HG02678 (cell line): ENCODE measurements at regions not wholly inside any gene's neighbourhood (a gene's known extent, or its start where the extent isn't known, plus 50 kb on each side); places are given as distances from the start of the nearest gene placed in this dataset.
"Not testable (repeated sequence)": the region's sequence is repeated elsewhere in the genome, so short reads cannot be mapped to it uniquely, and the experiment has no call there.

Source experiments
- ATAC-seq: cut with Tn5 transposase; IDR thresholded peaks from one replicate; pipeline ENCODE4 v1.9.1; 2021; ENCODE audit warnings: mild to moderate bottlenecking, moderate library complexity; ENCODE audit not compliant: unreplicated experiment

DNA sequence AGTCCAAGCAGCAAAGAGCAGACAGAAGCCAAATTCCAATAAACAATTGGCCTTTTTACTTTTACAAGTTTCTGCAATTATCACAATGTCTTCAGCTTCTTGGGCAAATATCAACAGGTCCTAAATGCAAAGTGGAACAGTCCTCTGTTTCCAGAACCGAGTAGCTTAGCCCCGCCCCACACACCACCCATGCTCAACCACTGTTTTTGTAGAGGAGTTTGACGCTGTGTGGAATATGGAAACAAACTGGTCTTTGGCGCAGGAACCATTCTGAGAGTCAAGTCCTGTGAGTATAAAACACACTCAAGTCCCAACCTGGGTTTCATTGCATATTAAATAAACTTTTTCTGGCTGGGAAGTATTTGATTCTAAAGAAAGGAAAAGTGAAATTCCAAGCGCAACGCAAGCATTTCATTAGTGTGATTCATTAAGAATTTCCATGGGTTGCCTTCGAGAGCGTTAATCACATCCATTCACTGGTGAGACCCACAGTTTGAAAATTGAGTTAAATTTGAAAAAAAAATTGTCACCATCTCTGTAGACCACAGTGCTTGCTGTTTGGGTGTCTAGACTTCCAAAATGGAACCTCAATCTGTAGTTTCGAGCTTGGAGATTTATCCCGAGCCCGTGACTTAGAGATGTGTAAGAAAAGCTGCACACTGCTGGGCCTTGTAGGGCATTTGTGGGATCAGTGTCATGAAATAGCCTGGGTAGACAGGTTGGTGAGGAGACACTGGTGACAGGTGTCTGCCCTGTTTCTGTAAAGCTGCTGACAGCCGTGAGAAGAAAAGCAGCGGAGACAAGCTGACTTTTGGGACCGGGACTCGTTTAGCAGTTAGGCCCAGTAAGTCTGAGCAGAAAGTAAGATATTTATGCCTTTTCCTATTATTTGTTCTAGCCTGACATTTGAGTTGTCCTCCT is 96.1 kb downstream of the DAD1 start:
- no peak for ATAC-seq

DNA sequence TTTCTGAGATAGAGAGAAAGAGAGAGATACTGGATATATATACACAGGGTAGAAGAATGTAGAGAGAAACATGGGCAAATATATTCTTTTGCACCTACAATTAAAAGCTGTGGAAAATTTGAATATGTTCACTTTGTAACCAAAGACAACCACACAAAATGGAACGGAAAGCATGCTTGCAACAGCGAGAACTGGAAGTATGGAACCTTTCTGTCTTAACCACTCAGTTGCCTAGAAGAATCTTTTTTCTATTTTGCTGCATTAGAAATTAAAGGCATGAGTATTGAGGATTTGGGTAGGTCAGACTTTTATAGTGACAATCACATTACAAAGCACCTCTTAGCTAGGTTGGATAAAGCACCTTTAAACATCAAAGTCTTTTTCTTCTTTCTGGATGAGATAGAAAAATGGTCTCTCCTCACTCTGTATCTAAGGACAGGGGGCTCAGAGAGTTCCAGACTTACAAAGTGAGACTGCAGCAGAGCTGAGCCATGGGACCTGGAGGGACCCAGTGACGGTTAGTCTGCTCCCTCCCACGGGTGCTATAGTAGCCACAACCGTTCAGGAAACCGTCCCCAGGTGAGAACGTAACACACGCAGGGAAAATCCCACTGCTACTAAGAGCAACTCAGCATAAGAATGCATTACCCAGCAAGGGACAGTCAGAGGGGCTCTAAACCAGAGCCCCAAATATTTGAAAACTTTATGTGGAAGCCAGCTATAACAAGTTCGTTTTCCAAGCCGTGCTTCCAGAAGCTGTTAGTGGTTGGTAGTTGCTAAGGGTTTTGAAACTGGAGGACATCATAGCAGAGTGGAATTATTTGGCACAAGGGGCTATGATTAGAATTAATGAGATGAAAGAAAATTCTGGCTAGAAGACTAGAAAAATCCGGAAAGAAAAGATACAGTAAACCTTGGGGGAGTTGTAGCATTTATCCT is 97.1 kb downstream of the DAD1 start:
- no peak for ATAC-seq

DNA sequence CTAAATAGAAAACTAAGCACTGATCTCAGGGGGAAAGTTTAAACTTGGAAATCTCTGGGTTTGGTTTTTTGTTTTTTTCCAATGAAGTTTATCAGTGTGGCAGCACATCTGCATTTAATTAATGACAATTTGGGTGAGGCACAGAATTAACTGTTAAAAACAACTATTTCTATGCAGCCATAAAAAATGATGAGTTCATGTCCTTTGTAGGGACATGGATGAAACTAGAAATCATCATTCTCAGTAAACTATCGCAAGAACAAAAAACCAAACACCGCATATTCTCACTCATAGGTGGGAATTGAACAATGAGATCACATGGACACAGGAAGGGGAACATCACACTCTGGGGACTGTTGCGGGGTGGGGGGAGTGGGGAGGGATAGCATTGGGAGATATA is 98.0 kb downstream of the DAD1 start:
- not testable (repeated sequence) for ATAC-seq

DNA sequence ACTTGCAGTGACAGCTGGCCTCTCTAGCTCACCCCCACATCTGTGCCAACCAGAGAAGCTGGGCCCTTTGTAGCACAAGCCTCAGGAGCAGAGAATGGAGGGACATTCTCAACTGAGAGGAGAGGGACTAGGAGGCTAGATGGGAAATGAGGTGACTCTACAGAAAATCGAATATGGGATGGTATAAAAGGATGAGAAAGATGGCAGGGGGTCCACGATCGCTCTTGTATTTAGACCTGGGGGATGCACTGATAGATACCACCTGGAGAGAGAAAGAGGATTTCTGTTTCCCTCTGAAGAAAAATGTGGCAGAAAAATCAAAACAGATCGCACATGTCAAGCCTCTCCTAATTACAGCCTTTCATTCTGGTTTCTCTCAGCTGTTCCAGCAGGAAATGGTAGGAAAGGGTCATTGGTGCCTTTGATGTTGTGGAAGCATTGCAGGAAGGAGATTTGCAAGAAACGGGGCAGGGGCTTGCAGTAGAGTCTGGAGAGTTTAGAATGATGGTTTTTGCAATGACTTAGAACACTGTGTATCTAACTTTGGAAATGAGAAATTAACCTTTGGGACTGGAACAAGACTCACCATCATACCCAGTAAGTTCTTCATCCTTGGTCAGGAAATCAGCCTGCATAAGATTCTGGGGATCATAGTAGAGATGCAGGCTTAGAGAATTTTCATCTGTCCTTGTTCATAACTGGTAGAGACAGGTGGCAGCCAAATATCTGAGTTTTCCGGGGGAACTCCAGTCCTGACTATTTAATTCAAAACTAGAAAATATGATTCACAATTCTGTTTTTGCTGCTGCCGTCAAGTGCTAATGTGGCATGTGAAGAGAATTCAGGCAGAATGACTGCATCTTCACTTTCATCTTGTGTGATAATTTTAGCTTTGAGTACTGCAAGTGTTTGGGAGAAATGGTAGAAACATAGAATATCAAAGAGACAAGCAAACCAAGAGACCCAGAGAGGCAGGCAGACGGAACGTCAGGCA is 98.8 kb downstream of the DAD1 start:
- ATAC-seq = no peak

DNA sequence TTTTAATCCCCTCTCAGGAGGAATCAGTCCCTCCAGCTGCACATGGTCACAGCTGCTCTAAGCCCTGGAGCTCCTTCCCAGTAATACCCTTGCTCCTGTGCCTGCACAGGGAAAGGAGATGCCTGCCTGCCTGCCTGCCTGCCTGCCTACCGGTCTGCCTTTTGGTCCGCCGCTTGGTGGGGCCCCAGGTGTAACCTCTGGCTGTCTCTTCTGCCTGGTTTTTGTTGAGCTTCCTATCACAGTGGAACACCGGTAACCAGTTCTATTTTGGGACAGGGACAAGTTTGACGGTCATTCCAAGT is 99.8 kb downstream of the DAD1 start:
- no peak for ATAC-seq

DNA sequence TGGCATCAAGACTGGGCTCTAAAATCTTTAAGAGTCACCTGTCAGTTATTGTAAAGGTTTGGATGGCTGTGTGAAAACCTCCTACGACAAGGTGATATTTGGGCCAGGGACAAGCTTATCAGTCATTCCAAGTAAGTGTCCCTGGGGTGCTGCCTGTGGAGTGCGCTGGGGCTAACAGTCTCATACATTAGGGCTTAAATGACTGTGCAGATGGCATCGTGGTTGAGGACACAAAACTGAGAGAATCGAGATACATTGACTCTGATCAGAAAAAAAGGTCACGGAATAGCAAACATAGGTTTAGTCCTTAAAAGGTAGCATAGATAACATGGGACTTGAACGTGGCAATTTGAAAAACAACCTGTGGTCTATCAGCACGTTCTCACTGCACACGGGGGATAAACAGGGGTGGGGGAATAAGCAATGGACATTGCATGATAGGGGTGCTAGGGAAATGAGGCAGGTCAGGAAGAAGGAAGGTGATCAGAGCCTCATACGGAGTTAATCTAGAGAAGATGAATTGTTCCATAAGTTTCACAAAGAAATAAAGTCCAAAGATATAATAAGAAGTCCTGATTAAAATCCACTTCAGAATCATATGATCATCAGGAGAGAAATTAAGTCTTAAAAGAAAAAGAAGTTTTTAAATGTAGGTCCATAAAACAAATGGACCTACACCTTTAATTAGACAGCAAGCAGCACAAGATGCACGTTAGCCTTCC is 100.3 kb downstream of the DAD1 start:
- peak; percentile 26 for ATAC-seq

DNA sequence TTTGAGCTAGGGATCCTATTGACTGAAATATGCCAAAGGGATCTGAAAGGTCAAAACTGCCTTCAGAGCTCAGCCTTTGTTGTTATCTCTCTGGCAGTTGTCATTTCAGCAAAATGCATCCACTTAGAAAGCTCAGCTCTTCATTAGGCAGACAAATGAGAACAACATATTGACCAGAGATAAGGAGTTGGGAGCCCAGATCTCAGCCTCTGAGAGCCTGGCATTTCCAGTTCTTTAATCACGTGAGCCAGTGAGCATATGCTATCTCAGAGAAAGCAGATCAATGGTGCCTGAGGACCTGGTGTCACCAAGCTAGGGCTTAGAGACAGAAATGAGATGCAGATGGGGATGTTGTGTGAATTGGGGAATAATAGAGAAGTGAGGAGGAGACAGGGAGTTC is 101.1 kb downstream of the DAD1 start:
- ATAC-seq = no peak

DNA sequence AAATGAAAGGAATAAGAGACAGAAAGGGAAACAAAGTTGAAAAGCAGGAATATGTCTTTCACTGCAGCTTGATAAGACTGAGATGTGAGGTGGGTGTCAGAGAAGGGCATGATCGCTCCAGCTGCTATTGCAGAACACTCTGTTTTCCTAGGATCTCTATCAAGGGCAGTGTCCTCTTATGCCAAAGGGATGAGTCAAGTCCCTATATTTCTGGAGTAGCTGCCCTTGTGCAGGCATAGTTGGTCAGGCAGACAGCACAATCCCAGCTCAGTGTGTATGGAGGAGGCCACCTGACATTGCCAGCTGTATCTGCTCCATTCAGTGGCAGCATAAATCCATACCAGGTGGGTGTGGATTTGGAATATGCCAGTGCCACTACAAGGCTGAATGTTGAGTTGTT is 101.6 kb downstream of the DAD1 start:
- ATAC-seq = no peak

DNA sequence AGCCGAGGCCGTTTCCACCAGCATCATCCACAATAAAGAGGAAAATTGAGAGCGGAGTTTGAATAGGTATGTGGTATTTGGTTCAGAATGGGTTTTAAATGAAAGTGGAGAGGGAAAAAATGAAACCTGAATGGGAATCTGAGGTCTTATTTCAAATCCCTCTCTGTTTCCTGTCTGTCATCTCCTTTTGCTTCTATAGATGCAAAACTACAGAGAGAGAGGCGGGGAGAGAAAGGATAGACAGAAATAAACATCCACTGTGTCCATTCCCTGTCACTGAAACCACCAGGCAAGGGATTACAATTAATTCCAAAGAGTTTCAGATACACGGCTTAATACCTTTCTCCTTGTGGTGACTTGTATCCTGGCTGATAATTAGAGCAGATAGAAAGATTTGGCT is 102.3 kb downstream of the DAD1 start:
- ATAC-seq = no peak

DNA sequence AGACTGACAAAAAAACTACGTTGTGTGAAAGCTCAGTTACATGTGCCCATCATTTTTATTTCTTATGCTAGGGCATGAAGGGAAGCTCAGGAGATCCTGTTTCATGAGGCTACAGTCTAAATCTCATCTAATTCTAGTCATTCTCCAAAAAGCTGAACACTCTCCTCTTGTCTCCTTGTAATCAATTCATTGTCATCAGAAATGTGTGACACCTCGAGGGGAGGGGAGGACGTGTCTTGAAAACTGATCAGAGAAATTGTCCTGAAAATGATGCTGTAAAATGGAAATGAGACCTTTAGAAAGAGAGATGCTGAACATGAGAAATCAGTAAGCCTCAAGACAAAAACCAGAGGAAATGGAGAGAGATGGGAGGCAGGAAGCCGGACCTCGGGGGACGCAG is 103.4 kb downstream of the DAD1 start:
- ATAC-seq = no peak

DNA sequence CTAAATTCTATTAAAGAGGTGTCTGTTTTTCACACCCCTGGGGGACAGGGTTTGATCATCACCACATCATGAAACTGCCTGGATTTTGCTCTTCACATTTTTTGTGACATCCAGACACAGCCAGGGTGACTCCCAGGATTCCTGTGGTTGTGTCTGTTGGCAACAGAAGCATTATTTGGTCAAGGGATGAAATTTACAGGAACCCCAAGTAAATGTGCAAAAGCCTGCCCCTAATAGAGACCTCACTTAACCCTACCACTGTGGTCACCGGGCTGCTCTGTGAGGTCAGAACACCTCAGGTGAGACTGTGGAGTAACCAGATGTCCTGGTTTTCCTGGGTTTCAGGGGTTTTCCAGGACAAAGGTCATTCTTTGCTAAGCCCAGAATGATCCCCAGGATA is 103.8 kb downstream of the DAD1 start:
- ATAC-seq = no peak

DNA sequence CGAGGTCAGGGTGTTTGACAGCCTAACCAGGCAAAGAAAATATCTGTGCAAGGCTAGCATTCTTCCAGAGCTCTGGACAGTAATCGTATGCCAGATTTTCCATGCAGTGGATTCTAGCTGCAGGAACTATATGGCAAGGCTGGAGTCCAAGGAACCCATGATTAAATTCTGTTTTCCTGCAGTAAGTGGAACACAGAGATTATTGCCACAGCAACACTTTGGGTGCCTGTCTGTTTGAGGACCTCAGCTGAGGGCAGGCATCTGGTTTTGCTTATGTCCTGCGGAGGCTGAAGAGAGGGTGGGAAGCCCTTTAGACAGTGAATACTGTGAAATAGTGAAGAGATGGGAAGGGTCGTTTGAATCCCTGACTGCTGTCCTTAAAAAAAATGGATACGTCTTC is 104.4 kb downstream of the DAD1 start:
- no peak for ATAC-seq

DNA sequence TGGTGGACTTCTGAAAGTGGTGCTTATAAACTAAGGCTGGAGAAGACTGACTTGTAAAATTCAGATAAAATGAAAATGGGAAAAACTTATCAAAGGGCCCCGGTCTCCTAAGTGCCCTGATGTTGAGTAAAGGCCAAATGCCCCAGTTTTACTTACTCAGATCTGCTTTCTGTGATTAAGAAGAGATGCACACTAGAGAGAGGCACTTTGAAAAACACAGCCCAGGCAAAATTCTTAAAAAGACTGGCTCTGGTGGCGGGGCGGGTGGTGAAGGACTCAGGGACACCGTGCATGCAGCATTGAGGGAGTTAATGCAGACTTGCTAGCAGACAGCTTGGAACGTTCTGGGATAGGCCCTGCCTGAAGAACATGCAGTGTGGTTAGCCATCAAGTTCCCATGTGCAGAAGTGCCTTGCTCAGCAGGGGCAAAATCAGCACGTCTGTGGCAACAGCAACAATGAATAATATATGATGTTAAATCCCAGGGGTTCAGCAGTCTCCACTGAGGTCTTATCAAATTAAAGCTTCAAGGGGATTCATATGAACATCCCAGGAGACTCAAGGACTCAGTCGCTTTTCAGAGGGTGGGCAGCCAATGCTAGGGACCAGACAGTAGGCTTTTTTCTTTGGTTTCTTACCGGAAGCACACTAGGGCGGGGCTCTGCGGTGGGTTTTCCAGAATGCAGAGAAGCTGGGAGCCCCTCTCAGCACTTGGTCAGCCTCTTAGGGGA is 105.0 kb downstream of the DAD1 start:
- ATAC-seq = no peak

DNA sequence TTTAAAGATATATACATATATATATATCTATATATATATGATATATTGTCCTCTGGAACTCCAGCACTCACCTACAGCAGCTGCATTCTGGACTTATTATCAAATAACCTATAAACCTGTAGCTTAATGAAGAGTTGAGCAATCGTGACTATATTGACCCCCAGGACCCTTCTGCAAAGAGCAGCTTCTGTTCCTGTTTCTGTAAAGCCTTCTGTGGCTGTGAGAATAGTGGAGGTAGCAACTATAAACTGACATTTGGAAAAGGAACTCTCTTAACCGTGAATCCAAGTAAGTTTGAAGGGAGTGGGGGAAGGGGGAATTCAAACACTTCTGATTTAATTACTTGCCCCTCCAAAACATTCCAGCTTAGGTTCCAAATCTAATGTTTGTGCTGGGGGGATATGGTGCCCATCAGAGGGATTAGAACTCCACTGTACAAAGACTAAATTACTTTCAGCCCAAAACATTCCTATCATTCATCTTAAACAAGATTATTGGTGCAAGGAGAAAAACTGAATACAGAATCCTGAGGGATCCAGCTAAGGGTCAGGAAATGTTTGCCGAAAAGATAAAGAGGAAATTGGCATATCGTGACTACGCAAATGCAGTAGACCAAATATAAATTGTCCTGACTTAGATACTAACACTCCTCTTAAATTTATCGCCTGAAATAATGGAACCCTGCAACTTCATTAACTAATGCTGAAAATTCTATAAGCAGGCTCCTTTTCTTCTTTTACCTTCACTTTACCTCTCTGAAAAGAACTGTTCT is 106.1 kb downstream of the DAD1 start:
- no peak for ATAC-seq

DNA sequence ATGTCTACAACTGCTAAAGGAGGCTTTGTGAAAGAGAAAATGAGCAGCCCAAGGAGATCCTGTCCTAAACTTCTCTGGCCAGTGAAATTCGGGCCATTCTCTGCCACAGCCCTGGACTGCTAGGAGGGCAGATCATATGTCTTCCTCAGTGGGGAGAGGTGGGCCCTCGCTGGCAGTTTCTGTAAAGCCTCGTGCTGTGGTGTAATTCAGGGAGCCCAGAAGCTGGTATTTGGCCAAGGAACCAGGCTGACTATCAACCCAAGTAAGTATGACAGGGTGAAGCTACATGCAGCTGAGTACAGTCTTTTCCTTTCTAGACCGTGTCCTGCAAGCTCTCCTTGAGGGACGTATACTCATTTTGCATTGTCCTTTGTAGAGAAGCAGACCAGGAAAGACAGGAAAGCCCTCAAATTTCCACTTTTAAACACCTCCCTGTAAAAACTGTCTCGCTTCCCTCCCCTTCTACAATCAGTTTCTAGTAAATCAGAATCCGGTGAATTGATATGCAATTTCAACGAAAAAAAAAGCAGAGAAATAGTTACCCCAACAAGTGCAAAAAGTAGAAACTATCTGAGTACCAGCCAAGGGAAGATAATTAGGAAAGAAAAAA is 106.8 kb downstream of the DAD1 start:
- no peak for ATAC-seq

DNA sequence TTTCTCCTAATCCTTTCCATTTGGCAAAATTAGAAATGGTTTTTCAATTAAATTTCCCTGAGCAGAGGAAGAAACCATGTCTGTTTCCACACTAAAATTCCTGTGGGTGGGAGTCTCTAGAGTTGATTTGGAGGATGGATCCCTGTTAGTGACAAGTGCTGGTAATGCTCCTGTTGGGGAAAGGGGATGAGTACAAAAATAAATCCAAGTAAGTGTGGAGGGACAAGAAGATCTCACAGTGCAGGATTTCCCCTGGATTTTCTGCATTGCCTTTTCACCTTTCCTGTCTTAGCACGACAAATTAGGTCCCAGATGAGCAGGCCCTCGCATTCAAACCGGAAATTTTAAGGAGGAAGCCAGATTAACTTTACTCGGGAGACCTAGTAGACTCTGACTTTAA is 107.5 kb downstream of the DAD1 start:
- no peak for ATAC-seq

DNA sequence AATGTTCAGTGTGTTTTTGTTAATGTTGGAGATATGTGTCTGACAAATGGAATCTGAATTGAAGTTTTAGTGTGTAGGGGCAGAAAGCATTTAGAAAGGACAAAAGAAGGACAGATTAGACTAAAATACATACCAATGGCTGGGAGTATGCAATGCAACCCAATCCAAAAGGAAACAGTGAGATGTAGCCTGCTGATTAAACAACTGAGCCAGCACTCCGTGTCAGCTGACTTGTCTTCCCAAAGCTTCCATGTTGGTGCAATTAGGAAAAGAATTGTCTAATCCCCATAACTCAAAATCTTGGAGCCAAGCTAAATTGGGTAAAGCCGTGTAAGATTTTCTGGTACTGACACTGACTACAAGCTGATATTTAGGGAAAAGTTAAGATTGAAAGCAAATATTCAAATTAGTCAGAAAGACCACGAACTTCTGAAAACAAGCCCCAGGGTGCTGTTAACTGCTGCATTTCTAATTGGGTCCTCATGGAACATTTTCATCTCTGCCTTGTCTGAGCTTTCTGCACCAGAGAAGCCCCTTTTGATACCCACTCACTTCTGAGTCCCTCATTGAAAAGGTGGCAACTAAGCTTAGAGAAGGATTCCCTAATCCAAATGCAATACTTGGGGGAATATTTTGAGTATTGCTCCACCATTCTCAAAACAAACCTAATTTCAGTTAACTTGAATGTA is 109.1 kb downstream of the DAD1 start:
- no peak for ATAC-seq

DNA sequence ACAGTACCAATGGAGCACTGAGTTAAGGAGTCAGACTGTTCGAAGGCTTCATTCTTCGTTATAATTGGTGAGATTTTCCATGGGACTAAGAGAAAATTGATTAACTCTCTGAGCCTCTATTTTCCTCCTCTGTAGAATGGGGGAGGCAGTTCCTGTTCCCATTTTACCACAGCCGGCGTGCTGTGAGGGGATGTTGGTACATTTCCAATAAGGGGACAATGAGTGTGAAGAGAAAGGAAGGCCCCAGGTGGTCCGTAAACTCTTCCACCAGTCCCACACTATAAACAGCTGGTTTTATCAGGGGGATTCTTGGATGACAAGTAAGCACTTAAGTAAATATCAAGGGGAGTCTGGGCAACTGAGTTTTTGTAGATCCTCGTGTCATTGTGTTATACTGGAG is 109.9 kb downstream of the DAD1 start:
- no peak for ATAC-seq
